ENCODE measurements at regions not wholly inside any gene's neighbourhood (a gene's known extent, or its start where the extent isn't known, plus 50 kb on each side); places are given as distances from the start of the nearest gene placed in this dataset.
"Not testable (repeated sequence)": the region's sequence is repeated elsewhere in the genome, so short reads cannot be mapped to it uniquely, and the experiment has no call there.

- no peak for DNase-seq (ENCODE audit: low read depth in 2 of 3, low spot score in 2 of 3)
Measured at GRCh38 chr12:42749239-42749638, 159.7 kb upstream of the PRICKLE1 start.

- DNase-seq (ENCODE audit: low read depth in 2 of 3, low spot score in 2 of 3) = no peak
Measured at GRCh38 chr12:42744539-42745182, 155.1 kb upstream of the PRICKLE1 start.

GRCh38 chr12:42742716-42743115 is 153.2 kb upstream of the PRICKLE1 start:
- DNase-seq (ENCODE audit: low read depth in 2 of 3, low spot score in 2 of 3) = no peak

- no peak for DNase-seq (ENCODE audit: low read depth in 2 of 3, low spot score in 2 of 3)
Measured at GRCh38 chr12:42741771-42742510, 152.4 kb upstream of the PRICKLE1 start.

GRCh38 chr12:42741091-42741490 is 151.5 kb upstream of the PRICKLE1 start:
- no peak for DNase-seq (ENCODE audit: low read depth in 2 of 3, low spot score in 2 of 3)

GRCh38 chr12:42737398-42737797 is 147.9 kb upstream of the PRICKLE1 start:
- no peak for DNase-seq (ENCODE audit: low read depth in 2 of 3, low spot score in 2 of 3)

GRCh38 chr12:42735861-42736361 is 146.4 kb upstream of the PRICKLE1 start:
- no peak for DNase-seq (ENCODE audit: low read depth in 2 of 3, low spot score in 2 of 3)

GRCh38 chr12:42733911-42734310 is 144.4 kb upstream of the PRICKLE1 start:
- no peak for DNase-seq (ENCODE audit: low read depth in 2 of 3, low spot score in 2 of 3)

- DNase-seq (ENCODE audit: low read depth in 2 of 3, low spot score in 2 of 3) = no peak
Measured at GRCh38 chr12:42732908-42733411, 143.4 kb upstream of the PRICKLE1 start.

GRCh38 chr12:42730291-42730690 is 140.7 kb upstream of the PRICKLE1 start:
- DNase-seq (ENCODE audit: low read depth in 2 of 3, low spot score in 2 of 3) = no peak

GRCh38 chr12:42729535-42729900 is 140.0 kb upstream of the PRICKLE1 start:
- DNase-seq (ENCODE audit: low read depth in 2 of 3, low spot score in 2 of 3) = no peak

- no peak for DNase-seq (ENCODE audit: low read depth in 2 of 3, low spot score in 2 of 3)
Measured at GRCh38 chr12:42728770-42729534, 139.4 kb upstream of the PRICKLE1 start.

GRCh38 chr12:42728287-42728686 is 138.7 kb upstream of the PRICKLE1 start:
- no peak for DNase-seq (ENCODE audit: low read depth in 2 of 3, low spot score in 2 of 3)

GRCh38 chr12:42725809-42726208 is 136.3 kb upstream of the PRICKLE1 start:
- no peak for DNase-seq (ENCODE audit: low read depth in 2 of 3, low spot score in 2 of 3)

- DNase-seq (ENCODE audit: low read depth in 2 of 3, low spot score in 2 of 3) = no peak
Measured at GRCh38 chr12:42716491-42716891, 126.9 kb upstream of the PRICKLE1 start.

- DNase-seq (ENCODE audit: low read depth in 2 of 3, low spot score in 2 of 3) = not testable (repeated sequence)
Measured at GRCh38 chr12:42713566-42713965, 124.0 kb upstream of the PRICKLE1 start.

- DNase-seq (ENCODE audit: low read depth in 2 of 3, low spot score in 2 of 3) = not testable (repeated sequence)
Measured at GRCh38 chr12:42708374-42708773, 118.8 kb upstream of the PRICKLE1 start.

GRCh38 chr12:42707312-42708226 is 118.0 kb upstream of the PRICKLE1 start:
- DNase-seq (ENCODE audit: low read depth in 2 of 3, low spot score in 2 of 3) = no peak

- no peak for DNase-seq (ENCODE audit: low read depth in 2 of 3, low spot score in 2 of 3)
Measured at GRCh38 chr12:42706321-42706720, 116.8 kb upstream of the PRICKLE1 start.

GRCh38 chr12:42705863-42706262 is 116.3 kb upstream of the PRICKLE1 start:
- DNase-seq (ENCODE audit: low read depth in 2 of 3, low spot score in 2 of 3) = no peak
